ENCODE measurements at regions not wholly inside any gene's neighbourhood (a gene's known extent, or its start where the extent isn't known, plus 50 kb on each side); places are given as distances from the start of the nearest gene placed in this dataset.
A peak's percentile ranks its signal among the peaks of the same experiment; 100 is the strongest.
"Not testable (repeated sequence)": the region's sequence is repeated elsewhere in the genome, so short reads cannot be mapped to it uniquely, and the experiment has no call there.

- DNase-seq: no peak
Observed at GRCh38 chr13:22960827-22961226, 220.0 kb upstream of the SGCG start.

- not testable (repeated sequence) for DNase-seq
Observed at GRCh38 chr13:22961342-22961741, 219.4 kb upstream of the SGCG start.

GRCh38 chr13:22961835-22962537 lies 218.8 kb upstream of the SGCG start:
- DNase-seq: peak; percentile 43

- not testable (repeated sequence) for DNase-seq
Observed at GRCh38 chr13:22963384-22964053, 217.3 kb upstream of the SGCG start.

- peak; percentile 48 for DNase-seq
Observed at GRCh38 chr13:22964245-22964966, 216.4 kb upstream of the SGCG start.

- DNase-seq: not testable (repeated sequence)
Observed at GRCh38 chr13:22965011-22965857, 215.5 kb upstream of the SGCG start.

- DNase-seq: not testable (repeated sequence)
Observed at GRCh38 chr13:22965858-22966239, 214.9 kb upstream of the SGCG start.

GRCh38 chr13:22966753-22967152 lies 214.0 kb upstream of the SGCG start:
- not testable (repeated sequence) for DNase-seq

- DNase-seq: no peak
Observed at GRCh38 chr13:22967669-22968068, 213.1 kb upstream of the SGCG start.

- DNase-seq: no peak
Observed at GRCh38 chr13:22979952-22980351, 200.8 kb upstream of the SGCG start.

GRCh38 chr13:22980936-22981335 lies 199.8 kb upstream of the SGCG start:
- no peak for DNase-seq

GRCh38 chr13:22993148-22993547 lies 187.6 kb upstream of the SGCG start:
- no peak for DNase-seq

- no peak for DNase-seq
Observed at GRCh38 chr13:23003446-23003845, 177.3 kb upstream of the SGCG start.

GRCh38 chr13:23007426-23007825 lies 173.4 kb upstream of the SGCG start:
- DNase-seq: no peak

GRCh38 chr13:23018143-23018542 lies 162.6 kb upstream of the SGCG start:
- no peak for DNase-seq

GRCh38 chr13:23020246-23020843 lies 160.4 kb upstream of the SGCG start:
- DNase-seq: peak; percentile 63

GRCh38 chr13:23021906-23022305 lies 158.9 kb upstream of the SGCG start:
- no peak for DNase-seq

- no peak for DNase-seq
Observed at GRCh38 chr13:23022704-23023103, 158.1 kb upstream of the SGCG start.

GRCh38 chr13:23025864-23026608 lies 154.7 kb upstream of the SGCG start:
- DNase-seq: no peak

GRCh38 chr13:23039266-23039935 lies 141.4 kb upstream of the SGCG start:
- no peak for DNase-seq

GRCh38 chr13:23042181-23042580 lies 138.6 kb upstream of the SGCG start:
- no peak for DNase-seq
